WERI-Rb-1 (cell line): ENCODE measurements at regions not wholly inside any gene's neighbourhood (a gene's known extent, or its start where the extent isn't known, plus 50 kb on each side); places are given as distances from the start of the nearest gene placed in this dataset.

Experiments used
- DNase-seq: peaks from one replicate; pipeline ENCODE4 v3.0.0-alpha.2; 2020
- H3K27ac ChIP-seq: fragments of 250-450 bp; sonication (Bioruptor Pico); 2 replicates; pipeline ENCODE4 v1.5.1; 2020; ENCODE audit warnings: mild to moderate bottlenecking, moderate library complexity
- H3K27me3 ChIP-seq: fragments of 250-450 bp; sonication (Bioruptor Pico); 2 replicates; pipeline ENCODE4 v1.5.1; 2021; ENCODE audit warnings: mild to moderate bottlenecking, low read depth, moderate library complexity; ENCODE audit not compliant: insufficient read depth, severe bottlenecking
- H3K36me3 ChIP-seq: fragments of 250-450 bp; sonication (Bioruptor Pico); 2 replicates; pipeline ENCODE4 v1.5.1; 2020; ENCODE audit warnings: mild to moderate bottlenecking, moderate library complexity
- H3K4me3 ChIP-seq: 2 replicates; pipeline ENCODE4 v1.5.1; 2011; ENCODE audit warnings: low read depth, mild to moderate bottlenecking, control low read depth, low read length
- H3K9me3 ChIP-seq: fragments of 250-450 bp; sonication (Bioruptor Pico); 2 replicates; pipeline ENCODE4 v1.5.1; 2021; ENCODE audit warnings: mild to moderate bottlenecking, moderate library complexity; ENCODE audit not compliant: severe bottlenecking
- TF ChIP-seq, protein P1 (sequence below): IDR thresholded peaks from 2 replicates; pipeline ENCODE4 v1.5.1; 2011; ENCODE audit warnings: low read depth, mild to moderate bottlenecking, control low read depth, inconsistent platforms, low read length

DNA sequence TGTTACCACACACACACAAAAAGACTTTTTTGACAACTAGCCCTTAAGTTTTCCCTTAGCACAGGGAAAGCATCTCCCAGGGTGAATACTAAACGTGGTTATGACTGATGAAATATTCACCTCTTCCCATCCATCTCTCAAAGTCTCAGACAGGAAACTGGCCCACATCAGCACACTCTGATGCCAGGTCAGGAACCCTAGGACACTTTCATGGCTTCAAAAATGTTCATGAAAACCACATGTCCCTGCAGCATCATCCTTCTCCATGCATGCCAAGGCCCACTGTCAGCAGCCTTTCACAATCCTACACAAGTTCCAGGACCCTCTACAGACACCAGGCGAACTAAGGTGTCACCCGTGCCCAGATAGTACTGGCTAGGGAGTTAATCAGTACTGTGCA lies 68.7 kb downstream of the DNTTIP2 start:
- H3K4me3 ChIP-seq, result no peak overlapping the region
- no peak for DNase-seq
- TF ChIP-seq, protein P1, sequence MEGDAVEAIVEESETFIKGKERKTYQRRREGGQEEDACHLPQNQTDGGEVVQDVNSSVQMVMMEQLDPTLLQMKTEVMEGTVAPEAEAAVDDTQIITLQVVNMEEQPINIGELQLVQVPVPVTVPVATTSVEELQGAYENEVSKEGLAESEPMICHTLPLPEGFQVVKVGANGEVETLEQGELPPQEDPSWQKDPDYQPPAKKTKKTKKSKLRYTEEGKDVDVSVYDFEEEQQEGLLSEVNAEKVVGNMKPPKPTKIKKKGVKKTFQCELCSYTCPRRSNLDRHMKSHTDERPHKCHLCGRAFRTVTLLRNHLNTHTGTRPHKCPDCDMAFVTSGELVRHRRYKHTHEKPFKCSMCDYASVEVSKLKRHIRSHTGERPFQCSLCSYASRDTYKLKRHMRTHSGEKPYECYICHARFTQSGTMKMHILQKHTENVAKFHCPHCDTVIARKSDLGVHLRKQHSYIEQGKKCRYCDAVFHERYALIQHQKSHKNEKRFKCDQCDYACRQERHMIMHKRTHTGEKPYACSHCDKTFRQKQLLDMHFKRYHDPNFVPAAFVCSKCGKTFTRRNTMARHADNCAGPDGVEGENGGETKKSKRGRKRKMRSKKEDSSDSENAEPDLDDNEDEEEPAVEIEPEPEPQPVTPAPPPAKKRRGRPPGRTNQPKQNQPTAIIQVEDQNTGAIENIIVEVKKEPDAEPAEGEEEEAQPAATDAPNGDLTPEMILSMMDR, result no peak
- no peak overlapping the region for H3K27ac ChIP-seq
- H3K36me3 ChIP-seq, result no peaks in the 10 kb centered on the region
- H3K27me3 ChIP-seq, result no peaks in the 10 kb centered on the region
- no peaks in the 10 kb centered on the region for H3K9me3 ChIP-seq

DNA sequence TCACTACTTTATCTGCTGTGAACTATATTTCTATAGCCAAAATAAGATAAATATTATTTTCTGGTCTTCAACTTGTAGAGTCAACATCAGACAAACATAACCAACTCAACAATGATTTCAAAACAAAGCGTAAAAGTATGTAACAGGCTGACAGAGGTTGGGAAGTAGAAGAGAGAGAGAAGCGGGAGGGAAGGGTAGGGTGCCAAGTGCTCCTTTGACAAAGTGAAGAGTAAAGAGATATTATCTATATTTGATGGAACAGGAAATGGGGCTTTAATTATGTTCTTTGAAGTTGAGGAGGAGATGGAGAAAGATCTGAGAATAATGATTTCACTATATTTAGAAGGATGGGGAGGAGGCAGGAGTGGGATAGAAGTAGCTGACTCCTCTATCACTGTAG lies 70.1 kb downstream of the DNTTIP2 start:
- H3K36me3 ChIP-seq, result no peaks in the 10 kb centered on the region
- H3K4me3 ChIP-seq, result no peak overlapping the region
- H3K9me3 ChIP-seq, result no peaks in the 10 kb centered on the region
- no peak overlapping the region for H3K27ac ChIP-seq
- no peaks in the 10 kb centered on the region for H3K27me3 ChIP-seq
- TF ChIP-seq, protein P1, result no peak
- DNase-seq, result no peak

DNA sequence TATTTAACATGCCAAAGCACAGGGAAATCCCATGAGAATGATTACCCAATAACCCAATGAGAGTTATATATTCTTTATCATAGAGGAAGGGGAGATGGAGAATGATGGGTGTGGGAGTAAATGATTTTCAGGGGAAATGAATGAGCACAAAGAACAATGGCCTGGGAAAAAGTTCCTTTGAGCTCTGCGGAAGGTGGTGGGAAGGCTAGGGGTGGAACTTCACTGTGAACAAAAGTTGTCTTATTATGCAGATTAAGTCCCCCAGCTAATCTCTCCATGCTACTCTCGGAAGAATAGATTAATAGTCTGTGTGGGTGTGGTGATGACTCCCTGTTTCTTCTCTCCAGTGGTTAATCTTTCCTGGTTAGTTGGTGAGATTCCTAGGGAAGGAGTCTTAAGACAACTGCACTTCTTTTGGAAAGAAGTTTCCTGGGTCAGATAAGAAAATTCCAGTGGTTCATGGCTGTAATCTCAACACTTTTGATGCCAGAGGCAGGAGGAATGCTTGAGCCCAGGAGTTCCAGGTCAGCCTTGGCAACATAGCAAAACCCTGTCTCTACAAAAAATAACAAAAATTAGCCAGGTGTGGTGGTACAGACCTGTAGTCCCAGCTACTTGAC lies 71.6 kb downstream of the DNTTIP2 start:
- Histone ChIP-seq H3K36me3 (no peaks in the 10 kb centered on the region), H3K9me3 (no peaks in the 10 kb centered on the region), H3K27ac (no peak overlapping the region), H3K27me3 (no peaks in the 10 kb centered on the region), H3K4me3 (no peak overlapping the region)
- no peak for DNase-seq
- TF ChIP-seq, protein P1, result no peak

DNA sequence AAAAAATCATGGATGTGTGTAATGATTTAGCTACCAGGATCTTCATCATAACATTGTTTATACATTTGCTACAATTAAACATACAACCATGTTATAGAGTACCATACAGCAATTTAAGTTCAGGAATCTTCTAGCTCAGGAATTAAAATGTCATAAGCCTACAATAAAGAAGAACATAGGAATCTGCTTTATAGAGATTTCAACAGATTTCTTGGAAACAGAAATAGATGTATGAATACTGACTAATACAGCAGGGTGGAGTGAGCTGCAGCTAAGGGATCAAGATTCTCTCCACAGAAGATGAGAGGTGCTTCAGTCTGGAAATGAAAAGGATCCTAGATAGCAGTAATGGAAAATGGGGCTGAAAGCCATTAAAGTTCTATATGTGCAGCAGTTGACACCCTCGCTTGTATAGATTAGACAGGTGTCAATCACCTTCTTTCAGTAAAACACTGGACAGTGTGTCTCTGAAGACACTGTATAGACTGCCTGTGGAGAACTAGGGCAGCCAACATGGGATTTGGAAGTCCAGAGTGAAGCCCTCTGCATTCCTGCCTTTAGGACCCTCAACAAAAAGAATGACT lies 73.9 kb downstream of the DNTTIP2 start:
- Histone ChIP-seq H3K9me3 (no peaks in the 10 kb centered on the region), H3K27me3 (no peaks in the 10 kb centered on the region), H3K27ac (no peak overlapping the region), H3K36me3 (no peaks in the 10 kb centered on the region), H3K4me3 (no peak overlapping the region)
- TF ChIP-seq, protein P1, result no peak
- DNase-seq, result no peak

DNA sequence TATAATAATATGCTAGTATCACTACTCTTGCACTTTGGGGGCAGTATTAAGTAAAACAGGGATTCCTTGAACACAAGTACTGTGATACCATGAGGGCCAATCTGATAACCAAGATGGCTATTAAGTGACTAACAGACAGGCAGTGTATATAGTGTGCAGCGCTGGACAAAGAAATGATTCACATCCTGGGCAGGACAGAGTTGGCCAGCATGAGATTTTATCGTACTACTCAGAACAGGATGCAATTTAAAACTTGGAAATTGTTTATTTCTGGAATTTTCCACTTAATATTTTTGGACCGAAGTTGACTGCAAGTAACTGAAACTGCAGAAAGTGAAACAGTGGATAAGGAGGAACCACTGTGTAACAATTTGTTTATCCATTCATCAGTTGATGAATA lies 74.6 kb downstream of the DNTTIP2 start:
- Histone ChIP-seq H3K27ac (no peak overlapping the region), H3K4me3 (no peak overlapping the region), H3K9me3 (no peaks in the 10 kb centered on the region), H3K27me3 (no peaks in the 10 kb centered on the region), H3K36me3 (no peaks in the 10 kb centered on the region)
- TF ChIP-seq, protein P1, result no peak
- DNase-seq, result no peak

DNA sequence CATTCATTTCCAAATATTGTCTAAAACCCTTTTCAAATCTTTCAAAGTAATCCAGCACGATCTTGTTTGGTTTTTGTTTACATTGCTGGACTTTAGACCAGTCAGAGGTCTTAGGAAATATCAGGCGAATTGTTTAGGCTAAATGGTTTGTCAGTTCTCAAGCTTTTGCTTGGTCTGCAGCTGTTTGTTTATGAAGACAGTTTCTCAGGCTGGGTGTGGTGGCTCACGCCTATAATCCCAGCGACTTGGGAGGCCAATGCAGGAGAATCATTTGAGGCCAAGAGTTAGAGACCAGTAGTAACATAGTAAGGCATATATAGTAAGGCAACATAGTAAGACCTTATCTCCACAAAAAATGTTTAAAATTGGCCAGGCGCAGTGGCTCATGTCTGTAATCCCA lies 77.5 kb downstream of the DNTTIP2 start:
- Histone ChIP-seq H3K9me3 (no peaks in the 10 kb centered on the region), H3K27ac (no peak overlapping the region), H3K36me3 (no peaks in the 10 kb centered on the region), H3K27me3 (no peaks in the 10 kb centered on the region), H3K4me3 (no peak overlapping the region)
- TF ChIP-seq, protein P1, result no peak
- no peak for DNase-seq
